ENCODE measurements at regions not wholly inside any gene's neighbourhood (a gene's known extent, or its start where the extent isn't known, plus 50 kb on each side); places are given as distances from the start of the nearest gene placed in this dataset.

DNA sequence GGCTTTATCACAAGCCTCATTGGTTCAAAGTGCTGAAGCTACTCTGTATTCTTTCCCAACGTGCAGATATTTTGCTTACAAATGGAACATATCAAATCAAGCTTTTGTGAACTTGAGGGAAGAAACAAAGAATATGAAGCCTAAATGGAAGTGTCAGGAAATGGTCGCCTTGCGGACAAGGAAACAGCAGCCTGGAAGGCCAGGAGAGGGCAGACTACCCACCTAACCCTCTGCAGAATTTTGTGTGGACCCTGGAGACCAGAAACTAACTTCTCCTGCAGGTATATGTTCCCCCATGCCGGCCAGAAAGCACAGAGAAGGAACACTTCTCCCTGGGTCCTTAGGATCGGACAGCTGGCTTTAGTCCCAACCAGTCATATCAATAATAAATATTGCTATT is 1425.8 kb downstream of the PCDH7 start (continued):
- TF ChIP-seq, protein P1, sequence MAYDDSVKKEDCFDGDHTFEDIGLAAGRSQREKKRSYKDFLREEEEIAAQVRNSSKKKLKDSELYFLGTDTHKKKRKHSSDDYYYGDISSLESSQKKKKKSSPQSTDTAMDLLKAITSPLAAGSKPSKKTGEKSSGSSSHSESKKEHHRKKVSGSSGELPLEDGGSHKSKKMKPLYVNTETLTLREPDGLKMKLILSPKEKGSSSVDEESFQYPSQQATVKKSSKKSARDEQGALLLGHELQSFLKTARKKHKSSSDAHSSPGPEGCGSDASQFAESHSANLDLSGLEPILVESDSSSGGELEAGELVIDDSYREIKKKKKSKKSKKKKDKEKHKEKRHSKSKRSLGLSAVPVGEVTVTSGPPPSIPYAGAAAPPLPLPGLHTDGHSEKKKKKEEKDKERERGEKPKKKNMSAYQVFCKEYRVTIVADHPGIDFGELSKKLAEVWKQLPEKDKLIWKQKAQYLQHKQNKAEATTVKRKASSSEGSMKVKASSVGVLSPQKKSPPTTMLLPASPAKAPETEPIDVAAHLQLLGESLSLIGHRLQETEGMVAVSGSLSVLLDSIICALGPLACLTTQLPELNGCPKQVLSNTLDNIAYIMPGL (CRISPR knock-in tag; IDR thresholded peaks at IDR 0.05; ENCODE audit: borderline replicate concordance): no peak
- TF ChIP-seq EHF (CRISPR knock-in tag; IDR thresholded peaks at IDR 0.05) (no peak), TFCP2L1 (CRISPR knock-in tag; IDR thresholded peaks at IDR 0.05) (no peak), MAZ (IDR thresholded peaks at IDR 0.05; ENCODE audit: borderline replicate concordance, low read depth, low read length) (no peak), CHD4 (IDR thresholded peaks at IDR 0.05; ENCODE audit: borderline replicate concordance) (no peak)
- TF ChIP-seq, protein P2, sequence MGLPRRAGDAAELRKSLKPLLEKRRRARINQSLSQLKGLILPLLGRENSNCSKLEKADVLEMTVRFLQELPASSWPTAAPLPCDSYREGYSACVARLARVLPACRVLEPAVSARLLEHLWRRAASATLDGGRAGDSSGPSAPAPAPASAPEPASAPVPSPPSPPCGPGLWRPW (IDR thresholded peaks at IDR 0.05): no peak

DNA sequence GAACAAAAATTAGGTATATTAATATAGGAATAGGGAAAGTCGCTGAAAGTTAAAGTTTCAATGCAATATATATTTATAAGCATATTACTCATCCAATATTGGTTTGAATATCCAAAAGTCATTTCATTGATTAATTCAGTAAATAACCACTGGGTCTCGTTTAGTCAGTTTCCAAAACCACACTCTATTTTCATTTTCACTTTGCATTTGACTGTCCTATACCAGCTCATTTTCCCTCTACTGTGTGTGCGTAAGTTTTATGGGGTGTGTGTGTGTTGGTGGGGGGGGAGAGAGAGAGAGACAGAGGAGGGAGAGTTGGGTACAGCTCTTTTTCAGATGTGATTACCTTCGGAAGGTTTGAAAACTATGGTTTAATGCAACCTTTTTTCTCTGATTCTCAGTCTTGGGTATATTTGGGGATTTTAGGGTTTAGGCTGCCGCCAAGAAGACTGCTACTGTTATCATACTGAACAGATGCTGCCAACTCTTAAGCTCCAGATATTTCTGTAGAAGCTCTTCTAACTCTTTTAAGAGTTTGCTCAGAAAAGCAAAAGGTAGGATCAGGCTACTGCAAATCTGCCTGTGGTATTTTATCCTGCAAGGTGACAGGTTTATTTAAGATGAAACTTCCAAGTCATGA is 1427.4 kb downstream of the PCDH7 start:
- FAIRE-seq (no peak), DNase-seq (ENCODE audit: low read depth in 1 of 2, low spot score in 1 of 2) (no peak), ATAC-seq (no peak)
- Histone ChIP-seq H3K4me1 (no peaks in the 10 kb centered on the region), H3K4me3 (no peak overlapping the region), H3K9me3 (no peaks in the 10 kb centered on the region), H3K27ac (no peak overlapping the region), H3K4me2 (no peak overlapping the region)
- ChIA-PET CTCF (no interaction called here), POLR2A (no interaction called here)
- TF ChIP-seq HOXB13 (CRISPR knock-in tag; IDR thresholded peaks at IDR 0.05; ENCODE audit: low read depth) (no peak), RFX5 (IDR thresholded peaks at IDR 0.05) (no peak), NR3C1 (IDR thresholded peaks at IDR 0.05) (no peak)
- 77% methylated on average over 5 of the region's 5 CpGs for WGBS (ENCODE audit: missing lambda C conversion rate)

DNA sequence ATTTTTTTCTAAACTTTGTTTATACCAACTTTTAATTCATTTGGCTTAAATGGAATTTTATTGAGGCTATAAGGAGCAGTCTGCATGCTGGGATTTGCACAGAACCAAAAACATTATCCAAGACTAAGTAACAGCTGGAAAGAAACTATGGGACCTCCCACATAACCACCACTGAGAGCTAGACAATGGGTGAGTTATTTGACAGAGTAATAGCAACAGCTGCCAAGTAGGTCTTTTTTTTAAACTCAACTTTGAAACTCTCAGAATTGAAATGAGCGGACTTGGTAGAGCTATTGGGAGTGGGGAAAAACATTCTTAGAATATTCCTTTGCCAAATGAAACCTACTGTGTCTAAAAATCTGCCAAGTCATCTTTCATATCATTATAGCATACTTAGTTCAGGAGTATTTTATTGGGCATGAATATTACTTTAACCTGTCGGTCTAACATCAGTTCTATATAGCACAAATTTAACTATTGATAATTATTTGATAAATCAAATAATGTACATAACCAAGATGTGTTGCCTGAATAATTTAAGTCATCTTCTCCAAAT is 1428.0 kb downstream of the PCDH7 start:
- CTCF ChIA-PET: no interaction called here
- Histone ChIP-seq H3K9me3 (no peaks in the 10 kb centered on the region), H3K4me3 (no peak overlapping the region), H3K4me1 (no peaks in the 10 kb centered on the region), H3K4me2 (no peak overlapping the region), H3K27ac (no peak overlapping the region)
- peak; percentile 60 for TF ChIP-seq MAFK (IDR thresholded peaks at IDR 0.05; ENCODE audit: partially characterized antibody)
- TF ChIP-seq ZC3H11A (IDR thresholded peaks at IDR 0.05): no peak
- ATAC-seq (no peak), DNase-seq (ENCODE audit: low read depth in 1 of 2, low spot score in 1 of 2) (no peak), FAIRE-seq (no peak)
- POLR2A ChIA-PET: no interaction called here
- 80% methylated on average over 2 of the region's 2 CpGs for WGBS (ENCODE audit: missing lambda C conversion rate)

DNA sequence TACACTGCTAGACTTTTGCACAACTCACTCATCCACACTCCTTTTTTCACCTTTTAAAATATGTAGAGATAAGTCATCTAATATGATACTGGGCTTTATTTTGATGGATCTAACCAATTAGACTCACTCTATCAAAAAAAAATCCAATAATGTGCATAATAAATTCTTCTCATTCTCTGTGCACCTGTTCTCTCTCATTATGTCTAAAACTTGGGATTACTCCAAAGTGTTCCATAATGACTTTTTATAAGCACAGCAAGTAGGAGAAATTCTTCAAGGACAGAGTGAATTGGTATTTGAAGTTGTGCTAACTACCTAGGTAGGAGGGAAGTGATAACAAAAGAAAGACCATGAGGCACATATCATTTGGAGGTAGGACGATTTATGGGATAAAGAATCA is 1438.8 kb downstream of the PCDH7 start:
- POLR2A ChIA-PET: no interaction called here
- FAIRE-seq: no peak
- no peak for DNase-seq (ENCODE audit: low read depth in 1 of 2, low spot score in 1 of 2)
- WGBS (ENCODE audit: missing lambda C conversion rate): 52% methylated on average over 1 of the region's 1 CpG
- no peak overlapping the region for H3K4me3 ChIP-seq
- ATAC-seq: no peak
- CTCF ChIA-PET: no interaction called here
- 0 out of 3 replicates have a peak, but pooled peaks cover 6% of the 10 kb centered on the region for H3K4me1 ChIP-seq
- no peak for TF ChIP-seq HOXB5 (CRISPR knock-in tag; IDR thresholded peaks at IDR 0.05)
- TF ChIP-seq SREBF2 (IDR thresholded peaks at IDR 0.05): no peak
- TF ChIP-seq KDM1A (IDR thresholded peaks at IDR 0.05; ENCODE audit: low read depth): no peak
- no peak for TF ChIP-seq HOXA7 (CRISPR knock-in tag; IDR thresholded peaks at IDR 0.05)
- TF ChIP-seq BHLHE40 (IDR thresholded peaks at IDR 0.05; ENCODE audit: low read depth, low read length): no peak
- TF ChIP-seq, protein P3, sequence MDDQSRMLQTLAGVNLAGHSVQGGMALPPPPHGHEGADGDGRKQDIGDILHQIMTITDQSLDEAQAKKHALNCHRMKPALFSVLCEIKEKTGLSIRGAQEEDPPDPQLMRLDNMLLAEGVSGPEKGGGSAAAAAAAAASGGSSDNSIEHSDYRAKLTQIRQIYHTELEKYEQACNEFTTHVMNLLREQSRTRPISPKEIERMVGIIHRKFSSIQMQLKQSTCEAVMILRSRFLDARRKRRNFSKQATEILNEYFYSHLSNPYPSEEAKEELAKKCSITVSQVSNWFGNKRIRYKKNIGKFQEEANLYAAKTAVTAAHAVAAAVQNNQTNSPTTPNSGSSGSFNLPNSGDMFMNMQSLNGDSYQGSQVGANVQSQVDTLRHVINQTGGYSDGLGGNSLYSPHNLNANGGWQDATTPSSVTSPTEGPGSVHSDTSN (IDR thresholded peaks at IDR 0.05): no peak
- TF ChIP-seq, protein P4, sequence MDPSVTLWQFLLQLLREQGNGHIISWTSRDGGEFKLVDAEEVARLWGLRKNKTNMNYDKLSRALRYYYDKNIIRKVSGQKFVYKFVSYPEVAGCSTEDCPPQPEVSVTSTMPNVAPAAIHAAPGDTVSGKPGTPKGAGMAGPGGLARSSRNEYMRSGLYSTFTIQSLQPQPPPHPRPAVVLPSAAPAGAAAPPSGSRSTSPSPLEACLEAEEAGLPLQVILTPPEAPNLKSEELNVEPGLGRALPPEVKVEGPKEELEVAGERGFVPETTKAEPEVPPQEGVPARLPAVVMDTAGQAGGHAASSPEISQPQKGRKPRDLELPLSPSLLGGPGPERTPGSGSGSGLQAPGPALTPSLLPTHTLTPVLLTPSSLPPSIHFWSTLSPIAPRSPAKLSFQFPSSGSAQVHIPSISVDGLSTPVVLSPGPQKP (IDR thresholded peaks at IDR 0.05; ENCODE audit: low read depth, low read length): no peak
- TF ChIP-seq EP300 (IDR thresholded peaks at IDR 0.05): no peak
- TF ChIP-seq RARB (CRISPR knock-in tag; IDR thresholded peaks at IDR 0.05): no peak
- H3K9me3 ChIP-seq: no peaks in the 10 kb centered on the region
- no peak overlapping the region for H3K4me2 ChIP-seq
- H3K27ac ChIP-seq: no peak overlapping the region
